ENCODE measurements at regions not wholly inside any gene's neighbourhood (a gene's known extent, or its start where the extent isn't known, plus 50 kb on each side); places are given as distances from the start of the nearest gene placed in this dataset.

GRCh38 chr18:53610957-53611356 lies 613.5 kb downstream of the MBD2 start:
- DNase-seq, result no peak

DNA sequence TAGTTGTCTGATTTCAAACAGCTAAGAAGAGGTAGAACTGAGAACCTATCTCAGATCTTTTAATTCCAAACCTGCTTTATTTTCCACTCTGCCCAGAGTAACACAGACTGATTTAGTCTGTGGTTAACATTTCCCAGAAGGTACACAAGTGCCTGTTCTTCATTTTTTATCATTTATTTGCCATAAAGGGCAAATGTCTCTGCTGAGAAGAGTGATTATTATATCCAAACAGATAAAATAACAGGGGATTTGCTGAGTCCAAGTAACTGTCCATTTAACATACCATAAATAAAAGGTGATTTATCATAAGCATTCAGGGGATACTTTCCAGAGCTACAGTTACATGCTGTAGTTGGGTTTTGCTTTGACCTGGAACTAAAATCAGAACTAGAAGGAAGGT lies 617.7 kb downstream of the MBD2 start:
- DNase-seq, result no peak

DNA sequence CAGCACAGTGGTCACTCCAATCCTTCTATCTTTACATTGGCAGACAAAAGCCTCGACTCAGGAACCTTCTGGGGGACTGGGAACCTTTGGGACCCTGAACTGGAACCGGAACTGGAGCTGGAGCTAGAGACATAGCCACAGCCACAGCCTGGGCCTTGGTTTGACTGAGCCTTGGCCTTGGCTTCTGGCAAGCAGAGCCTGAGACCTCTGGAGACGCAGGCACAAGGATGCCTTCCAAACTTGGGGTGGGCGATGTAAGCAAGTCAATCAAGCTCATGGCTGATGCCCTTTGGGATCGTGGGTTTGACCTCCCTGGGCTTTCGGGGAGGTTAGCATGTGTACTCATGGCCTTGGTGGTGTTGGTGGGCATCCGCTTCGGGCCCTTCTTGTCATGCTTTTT lies 619.3 kb downstream of the MBD2 start:
- no peak for DNase-seq

DNA sequence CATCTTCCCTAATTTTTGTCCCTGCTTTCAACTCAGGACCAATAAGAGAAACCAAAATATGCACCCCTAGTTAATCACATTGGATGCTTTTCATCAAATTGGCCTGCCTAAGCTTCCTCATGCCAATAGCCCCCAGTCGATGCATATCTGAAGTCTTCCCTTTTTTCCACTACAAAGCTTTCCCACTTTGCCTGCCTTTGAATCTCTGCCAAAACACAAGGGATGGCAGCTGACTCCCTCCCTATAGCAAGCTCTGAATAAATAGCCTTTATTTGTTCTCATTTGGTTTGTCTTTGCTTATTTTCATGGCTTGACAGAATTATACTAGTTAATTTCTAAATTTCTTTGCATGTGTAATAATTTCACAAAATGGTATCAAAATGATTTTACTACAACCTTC lies 621.2 kb downstream of the MBD2 start:
- DNase-seq, result peak; percentile 42

DNA sequence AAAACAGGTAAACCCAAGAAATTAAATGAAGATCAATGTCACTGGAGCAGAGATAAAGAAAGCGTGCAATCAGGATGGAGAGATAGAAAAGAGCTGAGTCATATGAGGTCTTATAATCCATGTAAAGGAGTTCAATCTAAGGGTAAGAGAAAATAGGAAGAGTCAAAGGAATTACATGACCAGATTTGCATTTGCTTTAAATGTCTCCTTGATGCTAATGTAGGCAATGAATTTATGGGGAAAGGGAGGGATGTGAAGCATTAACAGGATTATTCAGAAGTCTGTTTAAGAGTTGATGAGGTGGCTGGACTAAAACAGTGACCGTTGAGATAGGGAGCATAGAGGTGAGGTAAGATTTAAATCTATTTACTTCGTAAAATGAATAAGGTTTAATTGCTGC lies 623.1 kb downstream of the MBD2 start:
- DNase-seq, result no peak

DNA sequence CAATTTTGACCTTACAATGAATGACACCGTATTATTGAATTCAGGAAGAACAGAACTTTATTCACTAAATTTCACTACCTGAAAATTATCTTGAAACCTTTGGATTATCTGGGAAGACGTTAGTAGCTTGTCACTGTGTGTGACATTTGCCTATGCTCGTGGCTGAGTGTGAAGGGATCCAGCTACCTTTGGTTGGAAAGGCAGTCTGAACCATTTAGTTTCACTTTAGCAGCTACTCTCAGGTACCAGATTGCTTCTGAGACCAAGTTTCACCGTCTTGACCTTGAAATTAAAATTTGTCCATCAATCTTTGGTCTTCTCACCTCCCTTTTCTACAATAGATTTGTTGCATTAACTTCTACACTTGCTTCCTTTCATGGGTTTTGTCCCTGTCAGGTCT lies 637.5 kb downstream of the MBD2 start:
- no peak for DNase-seq

Data from NCI-H69 (cell line).